ENCODE measurements at regions not wholly inside any gene's neighbourhood (a gene's known extent, or its start where the extent isn't known, plus 50 kb on each side); places are given as distances from the start of the nearest gene placed in this dataset.
"Not testable (repeated sequence)": the region's sequence is repeated elsewhere in the genome, so short reads cannot be mapped to it uniquely, and the experiment has no call there.

DNA sequence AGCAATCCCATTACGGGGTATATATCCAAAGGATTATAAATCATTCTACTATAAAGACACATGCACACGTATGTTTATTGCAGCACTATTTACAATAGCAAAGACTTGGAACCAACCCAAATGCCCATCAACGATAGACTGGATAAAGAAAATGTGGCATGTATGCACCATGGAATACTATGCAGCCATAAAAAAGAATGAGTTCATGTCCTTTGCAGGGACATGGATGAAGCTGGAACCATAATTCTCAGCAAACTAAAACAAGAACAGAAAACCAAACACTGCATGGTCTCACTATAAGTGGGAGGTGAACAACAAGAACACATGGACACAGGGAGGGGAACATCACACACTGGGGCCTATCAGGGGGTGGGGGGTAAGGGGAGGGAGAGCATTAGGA lies 56.1 kb upstream of the UXT start:
- TF ChIP-seq CTCF (IDR thresholded peaks at IDR 0.05); SIN3A (IDR thresholded peaks at IDR 0.05; ENCODE audit: borderline replicate concordance, low read depth, low read length); FOXJ3 (CRISPR knock-in tag; IDR thresholded peaks at IDR 0.05); YY1 (IDR thresholded peaks at IDR 0.05; ENCODE audit: low read depth); RFX5 (IDR thresholded peaks at IDR 0.05; ENCODE audit: low read length); GABPA (IDR thresholded peaks at IDR 0.05; ENCODE audit: low read depth); POLR2AphosphoS5 (IDR thresholded peaks at IDR 0.05; ENCODE audit: low read depth, low read length); EP300 (IDR thresholded peaks at IDR 0.05; ENCODE audit: borderline replicate concordance in 1 of 2, low read depth in 1 of 2, low read length in 1 of 2): not testable (repeated sequence)
- TF ChIP-seq, protein P1, sequence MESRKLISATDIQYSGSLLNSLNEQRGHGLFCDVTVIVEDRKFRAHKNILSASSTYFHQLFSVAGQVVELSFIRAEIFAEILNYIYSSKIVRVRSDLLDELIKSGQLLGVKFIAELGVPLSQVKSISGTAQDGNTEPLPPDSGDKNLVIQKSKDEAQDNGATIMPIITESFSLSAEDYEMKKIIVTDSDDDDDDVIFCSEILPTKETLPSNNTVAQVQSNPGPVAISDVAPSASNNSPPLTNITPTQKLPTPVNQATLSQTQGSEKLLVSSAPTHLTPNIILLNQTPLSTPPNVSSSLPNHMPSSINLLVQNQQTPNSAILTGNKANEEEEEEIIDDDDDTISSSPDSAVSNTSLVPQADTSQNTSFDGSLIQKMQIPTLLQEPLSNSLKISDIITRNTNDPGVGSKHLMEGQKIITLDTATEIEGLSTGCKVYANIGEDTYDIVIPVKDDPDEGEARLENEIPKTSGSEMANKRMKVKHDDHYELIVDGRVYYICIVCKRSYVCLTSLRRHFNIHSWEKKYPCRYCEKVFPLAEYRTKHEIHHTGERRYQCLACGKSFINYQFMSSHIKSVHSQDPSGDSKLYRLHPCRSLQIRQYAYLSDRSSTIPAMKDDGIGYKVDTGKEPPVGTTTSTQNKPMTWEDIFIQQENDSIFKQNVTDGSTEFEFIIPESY (IDR thresholded peaks at IDR 0.05; ENCODE audit: borderline replicate concordance, low read depth) = not testable (repeated sequence)
